UCSD-AML1 (cell line): ENCODE measurements at regions not wholly inside any gene's neighbourhood (a gene's known extent, or its start where the extent isn't known, plus 50 kb on each side); places are given as distances from the start of the nearest gene placed in this dataset.

Experiments
- DNase-seq: peaks from one replicate; lab custom pipeline; 2025; ENCODE audit not compliant: unreplicated experiment; lab: John Stamatoyannopoulos, UW

- no peak for DNase-seq
These were observed 67.4 kb upstream of the ZNF618 start for GRCh38 chr9:113808391-113809358.

- no peak for DNase-seq
These were observed 58.9 kb upstream of the ZNF618 start for GRCh38 chr9:113817171-113817570.

- DNase-seq = no peak
These were observed 57.7 kb upstream of the ZNF618 start for GRCh38 chr9:113818391-113818790.

DNA sequence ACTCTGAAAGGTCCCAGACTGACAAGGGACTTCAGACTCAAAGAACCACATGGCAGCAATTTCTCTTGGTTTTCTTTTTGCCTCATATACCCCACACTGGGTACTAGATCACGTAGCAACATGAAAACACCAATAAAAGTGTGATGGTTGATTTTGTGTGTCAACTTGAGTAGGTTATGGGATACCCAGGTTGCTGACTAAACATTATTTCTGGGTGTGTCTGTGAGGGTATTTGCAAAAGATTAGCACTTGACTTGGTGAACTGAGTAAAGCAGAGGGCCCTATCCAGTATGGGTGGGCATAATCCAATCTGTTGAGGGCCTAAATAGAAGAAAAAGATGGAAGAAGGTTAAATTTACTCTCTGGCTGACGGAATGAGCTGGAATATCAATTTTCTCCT is 53.8 kb upstream of the ZNF618 start:
- no peak for DNase-seq

GRCh38 chr9:113823421-113823820 is 52.7 kb upstream of the ZNF618 start:
- DNase-seq = no peak
